ENCODE measurements at regions not wholly inside any gene's neighbourhood (a gene's known extent, or its start where the extent isn't known, plus 50 kb on each side); places are given as distances from the start of the nearest gene placed in this dataset.

GRCh38 chr2:16481351-16481750 lies 184.3 kb downstream of the CYRIA start:
- TF ChIP-seq CTCF (IDR thresholded peaks at IDR 0.05) (no peak), ZFX (IDR thresholded peaks at IDR 0.05; ENCODE audit: borderline replicate concordance) (no peak)

Measured in 22Rv1 (cell line).